ENCODE measurements at regions not wholly inside any gene's neighbourhood (a gene's known extent, or its start where the extent isn't known, plus 50 kb on each side); places are given as distances from the start of the nearest gene placed in this dataset.

DNA sequence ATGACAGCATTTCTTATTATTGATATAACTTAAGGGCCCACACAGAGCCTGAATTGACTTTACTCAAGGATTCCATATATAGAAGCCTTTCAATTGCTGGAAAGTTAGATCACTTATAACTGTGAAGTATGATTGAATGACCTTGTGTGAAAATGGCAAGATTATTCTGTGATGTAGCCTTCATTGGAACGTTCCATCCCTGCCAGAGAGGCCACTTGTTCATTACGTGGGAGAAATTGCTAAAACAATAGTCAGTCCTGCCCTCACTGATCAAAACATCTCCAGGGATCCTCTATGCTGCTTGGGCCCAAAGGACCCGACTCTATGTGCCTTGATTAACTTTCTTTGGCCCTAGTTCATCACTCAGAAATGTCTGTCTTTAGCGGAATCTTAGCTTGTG lies 159.5 kb upstream of the BLID start:
- TF ChIP-seq, protein P1, sequence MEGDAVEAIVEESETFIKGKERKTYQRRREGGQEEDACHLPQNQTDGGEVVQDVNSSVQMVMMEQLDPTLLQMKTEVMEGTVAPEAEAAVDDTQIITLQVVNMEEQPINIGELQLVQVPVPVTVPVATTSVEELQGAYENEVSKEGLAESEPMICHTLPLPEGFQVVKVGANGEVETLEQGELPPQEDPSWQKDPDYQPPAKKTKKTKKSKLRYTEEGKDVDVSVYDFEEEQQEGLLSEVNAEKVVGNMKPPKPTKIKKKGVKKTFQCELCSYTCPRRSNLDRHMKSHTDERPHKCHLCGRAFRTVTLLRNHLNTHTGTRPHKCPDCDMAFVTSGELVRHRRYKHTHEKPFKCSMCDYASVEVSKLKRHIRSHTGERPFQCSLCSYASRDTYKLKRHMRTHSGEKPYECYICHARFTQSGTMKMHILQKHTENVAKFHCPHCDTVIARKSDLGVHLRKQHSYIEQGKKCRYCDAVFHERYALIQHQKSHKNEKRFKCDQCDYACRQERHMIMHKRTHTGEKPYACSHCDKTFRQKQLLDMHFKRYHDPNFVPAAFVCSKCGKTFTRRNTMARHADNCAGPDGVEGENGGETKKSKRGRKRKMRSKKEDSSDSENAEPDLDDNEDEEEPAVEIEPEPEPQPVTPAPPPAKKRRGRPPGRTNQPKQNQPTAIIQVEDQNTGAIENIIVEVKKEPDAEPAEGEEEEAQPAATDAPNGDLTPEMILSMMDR (IDR thresholded peaks at IDR 0.05; ENCODE audit: insufficient read depth, low read depth, low read length), result no peak
- no peak for TF ChIP-seq EZH2 (IDR thresholded peaks at IDR 0.05; ENCODE audit: insufficient read depth, low read length)

All from astrocyte (in vitro differentiated cells and primary cell).